Left lobe of liver (tissue), 2 donors: ENCODE measurements at regions not wholly inside any gene's neighbourhood (a gene's known extent, or its start where the extent isn't known, plus 50 kb on each side); places are given as distances from the start of the nearest gene placed in this dataset.
"Not testable (repeated sequence)": the region's sequence is repeated elsewhere in the genome, so short reads cannot be mapped to it uniquely, and the experiment has no call there.

ENCODE experiments used
- ATAC-seq: fragments of 200-7000 bp; cut with Tn5 transposase; one replicate; pipeline ENCODE4 v1.9.1; 2020; ENCODE audit warnings: mild to moderate bottlenecking, moderate library complexity
- DNase-seq: peaks from one replicate; pipeline ENCODE4 v3.0.0-alpha.2; 2020; ENCODE audit warnings: low spot score
- donor health status: DM: no; HTN: no; CAD: no; lungs with moderate emphysema.
- donor health status: DM: no; HTN: yes; CAD: no.

DNA sequence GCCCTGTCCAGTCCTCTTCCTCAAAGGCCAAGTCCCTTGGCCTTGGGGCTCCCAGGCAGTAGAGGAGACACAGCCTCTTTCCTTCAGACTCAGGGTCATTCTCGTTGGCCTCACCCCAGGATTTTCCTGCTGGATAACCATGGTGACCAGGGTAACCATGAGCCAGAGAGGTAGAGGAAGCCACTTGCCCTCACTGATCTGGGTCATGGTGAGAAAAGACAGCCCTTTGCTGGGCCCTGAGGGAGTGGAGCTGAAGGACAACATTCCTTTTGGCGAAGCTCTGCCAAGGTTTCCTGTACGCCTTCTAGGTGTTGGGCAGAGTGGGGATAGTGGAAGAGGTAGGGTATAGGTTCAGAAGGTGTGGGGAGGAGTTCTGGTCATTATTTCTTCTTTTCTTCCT, 53.1 kb upstream of the WNT4 start:
- ATAC-seq (no peak), DNase-seq (no peak)

- ATAC-seq: no peak
- DNase-seq: no peak
These were observed 53.7 kb upstream of the WNT4 start for GRCh38 chr1:22196641-22197040.

DNA sequence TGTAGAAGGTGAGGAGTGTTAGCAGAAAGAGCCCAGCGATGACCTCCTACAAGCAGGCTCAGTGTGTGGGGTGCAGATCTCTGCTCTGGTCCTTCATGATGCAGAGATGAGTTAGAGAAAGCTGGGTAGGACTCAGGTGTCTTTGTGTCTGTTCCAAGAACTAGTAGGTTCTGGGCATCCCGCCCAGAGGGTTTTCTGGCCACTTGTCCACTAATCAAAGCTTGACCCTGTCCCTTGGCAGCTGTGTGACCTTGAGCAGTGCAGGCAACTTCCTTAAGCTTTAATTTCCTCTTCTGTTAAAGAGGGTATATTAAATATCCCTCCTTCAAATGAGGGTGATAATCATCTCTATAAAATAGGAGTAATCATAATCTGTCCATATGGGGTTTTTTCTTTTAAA, 54.7 kb upstream of the WNT4 start:
- no peak for DNase-seq
- ATAC-seq: no peak

GRCh38 chr1:22201023-22201422, 58.1 kb upstream of the WNT4 start:
- DNase-seq (no peak), ATAC-seq (no peak)

DNA sequence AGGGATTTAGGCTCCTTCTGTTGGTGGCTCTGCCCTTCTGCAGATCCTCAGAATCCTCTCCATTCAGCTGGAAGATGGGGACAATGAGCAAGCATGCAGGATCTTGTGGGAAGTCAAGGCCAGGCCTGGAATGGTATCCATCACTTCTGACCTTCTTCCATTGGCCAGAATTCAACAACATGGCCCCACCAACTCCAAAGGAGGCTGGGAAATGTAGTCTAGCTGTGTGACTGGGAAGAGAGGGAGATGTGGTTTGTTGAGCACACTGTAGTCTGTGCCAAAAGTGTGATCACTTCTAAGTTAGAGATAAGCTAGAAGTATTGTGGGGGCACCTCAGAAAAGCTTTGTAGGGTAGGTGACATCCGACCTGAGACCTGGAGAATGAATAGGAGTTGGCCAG, 60.4 kb upstream of the WNT4 start:
- ATAC-seq (no peak), DNase-seq (no peak)

DNA sequence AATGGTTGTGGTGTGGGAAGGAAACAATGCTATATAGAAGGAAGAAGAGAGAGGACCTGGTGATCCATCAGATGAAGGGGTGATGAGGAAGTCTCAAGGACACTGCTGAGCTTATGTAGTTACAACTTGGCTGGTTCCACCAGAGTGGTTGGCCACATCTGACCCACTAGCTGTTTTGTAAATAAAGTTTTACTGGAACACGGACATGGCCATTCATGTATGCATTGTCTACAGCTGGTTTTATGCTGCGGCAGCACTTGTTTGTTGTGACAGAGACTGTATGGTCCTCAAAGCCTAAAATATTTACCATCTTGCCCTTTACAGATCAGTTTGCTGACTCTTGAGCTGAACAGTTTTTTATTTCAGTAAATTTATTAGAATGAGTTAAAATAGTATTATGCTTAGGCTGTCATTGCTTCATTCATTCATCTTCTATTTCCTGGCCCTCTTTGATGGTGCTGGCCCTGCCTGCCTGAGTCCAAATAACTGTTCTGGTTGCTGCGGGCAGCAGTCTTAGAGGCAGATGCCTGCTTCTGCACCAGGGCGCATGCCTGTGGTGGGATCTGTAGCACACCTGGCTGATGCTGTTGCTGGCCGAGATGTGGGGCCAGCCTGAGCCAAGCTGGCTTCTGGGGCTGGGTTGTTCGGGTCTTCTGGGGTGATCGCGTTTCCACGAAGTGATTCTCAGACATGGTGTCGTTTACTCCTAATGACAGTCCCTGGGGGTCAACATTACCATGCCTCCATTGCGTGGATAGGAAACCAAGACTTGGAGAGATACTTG, 61.4 kb upstream of the WNT4 start:
- DNase-seq (no peak), ATAC-seq (no peak)

- DNase-seq (no peak), ATAC-seq (peak; percentile 18)
These were observed 62.4 kb upstream of the WNT4 start for GRCh38 chr1:22204989-22205913.

DNA sequence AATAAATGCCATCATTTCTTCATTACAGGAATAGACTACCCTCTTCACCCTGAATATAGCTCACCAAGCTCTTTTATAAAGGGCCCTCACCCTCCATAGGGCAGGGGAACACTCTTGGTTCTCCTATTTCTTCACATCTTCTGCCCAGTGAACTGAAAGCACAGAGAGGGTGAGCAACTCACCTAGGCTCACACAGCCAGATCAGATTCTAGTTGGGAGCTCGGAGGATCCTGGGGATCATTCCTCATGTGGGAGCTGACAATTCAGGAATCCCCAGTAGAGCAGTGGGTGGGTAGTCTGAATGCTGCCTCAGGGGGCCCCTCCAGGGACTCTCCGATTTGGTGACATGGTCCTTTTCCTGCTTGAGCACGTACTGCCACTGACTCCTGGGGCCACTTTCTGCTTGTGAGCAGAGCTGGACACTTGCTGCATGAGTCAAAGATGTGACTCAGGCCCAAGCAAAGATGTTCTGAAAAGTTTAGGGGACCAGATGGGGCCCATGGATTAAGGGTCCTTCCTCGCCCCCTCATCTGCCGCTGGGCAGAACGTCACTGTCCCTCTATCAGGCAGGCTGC, 63.7 kb upstream of the WNT4 start:
- DNase-seq: no peak
- ATAC-seq: no peak

- DNase-seq: no peak
These were observed 64.8 kb upstream of the WNT4 start for GRCh38 chr1:22207511-22208267.

GRCh38 chr1:22208268-22208972, 65.5 kb upstream of the WNT4 start:
- ATAC-seq (peak; percentile 27), DNase-seq (no peak)

More at GRCh38 chr1:22207511-22208267, 64.8 kb upstream of the WNT4 start:
- ATAC-seq: no peak

DNA sequence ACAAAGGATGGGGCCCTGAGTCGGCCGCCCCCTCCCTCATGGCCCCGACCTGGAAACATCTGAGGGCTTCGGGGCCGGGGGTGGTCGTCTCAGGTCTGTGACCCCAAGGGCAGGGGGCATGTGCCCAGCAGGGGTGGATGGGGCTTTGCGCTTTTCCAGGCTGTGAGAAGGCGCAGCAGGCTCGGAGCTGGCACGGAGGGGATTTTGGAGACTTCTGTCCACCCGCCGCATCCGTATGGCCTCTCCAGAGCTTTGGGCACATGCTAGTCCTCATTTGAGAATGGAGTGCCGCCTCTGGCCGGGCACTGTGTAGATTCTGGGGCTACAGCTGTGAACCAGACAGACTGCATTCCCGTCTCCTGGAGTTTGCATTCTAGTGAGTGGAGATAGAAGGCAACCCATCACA, 66.1 kb upstream of the WNT4 start:
- DNase-seq: no peak
- ATAC-seq: no peak

DNA sequence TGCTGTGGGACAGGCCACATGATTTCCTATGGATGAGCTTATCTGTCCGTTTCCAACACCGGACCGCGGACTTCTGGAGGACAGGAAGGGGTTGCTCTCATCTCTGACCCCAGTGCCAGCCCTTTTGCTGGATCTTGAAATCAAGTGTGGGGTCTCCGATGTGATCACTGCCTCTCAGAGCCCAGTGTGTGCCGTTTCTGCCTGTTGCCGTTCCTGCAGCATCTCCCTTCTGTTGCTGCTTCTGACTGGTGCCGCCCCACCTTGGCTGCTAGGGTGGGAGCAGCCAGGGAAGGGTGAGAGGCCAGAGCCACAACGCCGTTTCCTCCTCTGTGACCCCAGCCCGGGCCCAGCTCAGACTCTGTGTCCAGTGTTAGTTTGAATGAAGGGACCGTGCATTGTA, 67.3 kb upstream of the WNT4 start:
- ATAC-seq: no peak
- no peak for DNase-seq

DNA sequence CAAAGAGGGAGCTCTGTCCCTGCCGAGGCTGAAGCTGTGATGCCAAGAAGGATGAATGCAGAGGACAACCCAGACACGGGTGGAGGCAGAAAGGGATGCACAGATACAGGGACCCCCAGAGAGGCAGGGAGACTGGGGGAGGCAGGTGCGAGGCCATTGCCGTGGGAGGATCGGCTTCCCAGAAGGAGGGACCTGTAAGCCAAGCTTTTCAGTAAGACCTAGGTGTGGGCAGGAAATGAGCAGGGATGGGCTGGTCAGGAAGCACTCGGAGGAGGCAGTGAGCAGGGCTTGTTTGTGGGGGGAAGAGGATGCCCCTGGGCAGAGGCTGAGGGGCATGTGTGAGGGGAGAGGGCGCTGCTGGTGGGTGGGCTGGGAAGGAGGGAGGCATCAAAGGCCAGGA, 67.7 kb upstream of the WNT4 start:
- DNase-seq (no peak), ATAC-seq (no peak)

- DNase-seq, ATAC-seq: not testable (repeated sequence)
These were observed 68.6 kb upstream of the WNT4 start for GRCh38 chr1:22211459-22211858.

DNA sequence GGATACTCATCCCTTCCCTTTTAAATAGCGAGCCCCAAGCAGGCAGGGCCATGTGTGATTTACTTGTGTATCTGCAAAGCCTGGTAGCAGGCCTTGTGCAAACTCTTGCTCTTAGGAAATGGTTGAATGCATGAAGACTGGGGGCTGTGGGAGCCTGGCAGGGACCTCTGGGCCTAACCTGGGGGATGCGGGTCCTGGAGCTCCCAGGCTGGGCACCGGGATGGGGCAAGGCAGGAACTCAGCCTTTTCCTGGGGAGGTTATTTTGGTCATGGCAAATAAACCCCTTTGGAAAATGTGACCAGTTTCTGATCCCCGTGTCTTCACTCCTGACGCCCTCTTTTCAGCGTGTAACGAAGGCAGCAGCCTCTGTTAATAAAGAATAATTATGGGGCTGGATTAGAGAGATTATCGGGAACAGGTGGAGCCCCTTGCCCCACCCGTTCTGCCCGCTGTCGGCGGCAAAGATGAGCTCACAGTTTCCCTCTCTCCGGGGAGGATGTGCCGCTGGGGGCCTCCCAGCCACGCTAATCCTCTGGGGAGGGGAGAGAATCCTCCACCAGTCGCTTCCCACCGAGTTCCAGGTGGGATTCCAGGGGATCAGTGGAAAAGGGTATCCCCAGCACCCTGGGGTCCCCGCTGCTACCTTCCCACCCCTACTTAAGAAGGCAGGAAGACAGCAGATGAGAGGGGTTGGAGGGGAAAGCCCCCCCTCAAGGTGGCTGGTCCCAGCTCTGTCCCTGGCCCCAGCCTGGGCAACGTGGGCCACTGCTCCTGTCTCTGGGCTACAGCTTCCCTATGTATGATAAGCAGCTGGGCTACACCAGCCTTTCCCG, 69.7 kb upstream of the WNT4 start:
- no peak for DNase-seq
- no peak for ATAC-seq

DNA sequence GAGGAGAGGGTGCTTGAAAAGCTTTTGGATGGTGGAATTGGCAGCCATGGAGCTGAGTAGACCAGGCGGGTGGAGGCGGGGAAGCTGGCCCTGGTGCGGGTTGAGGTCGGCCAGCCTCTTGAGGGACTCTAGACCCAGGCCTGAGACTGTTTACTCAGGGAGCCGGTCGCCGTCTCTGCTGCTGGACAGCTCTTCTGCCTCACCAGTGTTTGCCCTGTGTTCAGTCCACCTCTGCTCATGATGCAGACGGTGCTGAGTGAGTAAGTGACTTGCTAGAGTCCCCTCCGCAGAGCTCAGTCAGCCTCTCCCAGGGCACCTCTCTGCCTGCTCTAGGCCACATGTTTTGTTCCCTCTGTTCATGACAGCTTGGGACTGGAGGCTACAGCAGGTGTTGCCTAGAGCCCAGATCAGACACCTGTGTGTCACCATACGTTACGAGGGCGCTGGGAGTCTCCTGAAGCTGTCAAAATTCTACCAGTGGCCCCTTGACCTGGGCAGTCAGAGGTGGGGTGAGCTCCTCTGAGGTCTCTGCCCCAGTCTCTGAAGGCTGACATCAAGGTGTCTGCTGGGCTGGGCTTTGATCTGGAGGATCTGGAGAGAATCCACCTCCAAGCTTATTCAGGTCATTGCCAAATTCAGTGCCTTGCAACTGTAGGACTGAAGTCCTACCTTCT, 73.5 kb upstream of the WNT4 start:
- no peak for DNase-seq
- peak; percentile 51 for ATAC-seq

DNA sequence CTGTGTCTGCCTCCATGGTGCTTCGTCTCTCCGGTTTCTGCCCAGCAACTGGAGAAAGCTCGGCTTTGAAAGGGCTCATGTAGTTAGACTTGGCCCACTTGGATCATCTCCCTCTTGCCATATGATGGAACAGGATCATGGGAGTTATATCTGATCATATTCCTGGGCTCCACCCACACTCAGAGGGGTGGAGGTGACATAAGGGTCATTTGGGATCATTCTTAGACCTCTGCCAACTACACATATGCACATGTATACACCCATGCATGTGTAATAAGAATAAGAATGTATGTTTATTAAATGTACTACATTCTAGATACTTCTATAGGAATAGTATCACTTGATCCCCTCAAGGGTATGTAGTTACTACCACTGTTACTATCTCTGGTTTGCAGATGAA, 74.1 kb upstream of the WNT4 start:
- ATAC-seq: no peak
- DNase-seq: no peak

DNA sequence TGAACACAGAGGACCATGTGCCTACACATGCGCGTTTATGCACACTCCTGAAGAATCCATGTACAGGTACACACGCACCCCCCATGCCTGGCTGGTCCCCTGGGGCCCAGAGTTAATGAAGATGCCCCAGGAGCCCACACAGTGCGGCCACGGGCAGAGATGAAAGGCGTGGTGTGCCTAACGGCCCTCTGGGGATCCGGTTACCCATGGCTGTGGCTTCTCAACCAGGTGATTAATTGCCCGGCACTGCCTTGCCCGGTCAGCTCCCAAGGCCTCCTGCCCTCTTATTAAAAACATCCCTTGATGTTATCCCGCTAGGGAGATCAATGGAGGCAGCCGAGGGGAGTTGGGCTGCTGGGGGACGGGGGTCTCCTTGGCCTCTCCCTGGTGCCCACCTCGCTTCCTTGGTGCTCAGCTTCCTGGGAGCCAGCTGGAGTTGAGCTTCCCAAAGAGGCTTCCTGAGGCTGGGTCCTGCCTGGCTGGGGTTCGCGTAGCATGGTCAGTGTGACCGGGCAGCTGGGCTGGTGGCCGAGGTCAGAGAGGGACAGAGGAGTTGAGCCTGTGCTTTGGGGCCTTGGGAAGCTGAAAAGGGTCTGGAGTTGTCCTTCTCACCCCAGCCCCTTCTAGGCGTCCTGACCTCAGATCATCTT, 75.0 kb upstream of the WNT4 start:
- DNase-seq: no peak
- no peak for ATAC-seq
